ENCODE measurements at regions not wholly inside any gene's neighbourhood (a gene's known extent, or its start where the extent isn't known, plus 50 kb on each side); places are given as distances from the start of the nearest gene placed in this dataset.

DNA sequence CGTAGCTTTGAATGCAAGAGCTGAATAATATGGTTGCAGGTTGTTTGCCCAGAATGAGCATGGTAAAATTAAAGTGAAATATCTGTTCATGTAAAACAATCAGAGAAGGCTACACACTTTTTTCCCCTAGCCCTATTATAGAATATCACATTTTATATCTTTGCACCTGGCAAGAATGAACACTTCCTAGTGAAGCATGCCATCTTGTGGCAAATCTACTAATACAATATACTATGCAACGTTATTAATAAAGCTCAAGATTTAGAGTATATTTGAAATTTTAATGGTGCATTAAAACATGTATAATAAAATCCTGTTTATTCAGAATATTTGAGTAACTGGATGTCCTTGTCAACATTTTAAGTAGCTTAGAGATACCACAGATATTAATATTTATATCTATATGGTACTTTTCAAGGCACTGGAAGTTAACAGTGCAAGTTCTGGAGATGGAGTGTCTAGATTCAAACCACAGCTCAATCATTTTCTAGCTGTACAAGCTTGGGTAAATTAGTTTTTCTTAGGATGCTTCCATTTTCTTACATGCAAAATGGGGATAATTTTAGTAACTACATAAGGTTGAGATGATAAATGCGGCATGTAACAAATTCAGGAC is 643.1 kb upstream of the SEMA3D start:
- Histone ChIP-seq H3K36me3 (no peaks in the 10 kb centered on the region), H3K9me3 (no peaks in the 10 kb centered on the region), H3K4me1 (no peaks in the 10 kb centered on the region), H3K4me3 (no peak overlapping the region), H3K27me3 (no peaks in the 10 kb centered on the region), H3K27ac (no peak overlapping the region)
- no peak for DNase-seq (ENCODE audit: low spot score in 2 of 2)
- TF ChIP-seq, protein P1, sequence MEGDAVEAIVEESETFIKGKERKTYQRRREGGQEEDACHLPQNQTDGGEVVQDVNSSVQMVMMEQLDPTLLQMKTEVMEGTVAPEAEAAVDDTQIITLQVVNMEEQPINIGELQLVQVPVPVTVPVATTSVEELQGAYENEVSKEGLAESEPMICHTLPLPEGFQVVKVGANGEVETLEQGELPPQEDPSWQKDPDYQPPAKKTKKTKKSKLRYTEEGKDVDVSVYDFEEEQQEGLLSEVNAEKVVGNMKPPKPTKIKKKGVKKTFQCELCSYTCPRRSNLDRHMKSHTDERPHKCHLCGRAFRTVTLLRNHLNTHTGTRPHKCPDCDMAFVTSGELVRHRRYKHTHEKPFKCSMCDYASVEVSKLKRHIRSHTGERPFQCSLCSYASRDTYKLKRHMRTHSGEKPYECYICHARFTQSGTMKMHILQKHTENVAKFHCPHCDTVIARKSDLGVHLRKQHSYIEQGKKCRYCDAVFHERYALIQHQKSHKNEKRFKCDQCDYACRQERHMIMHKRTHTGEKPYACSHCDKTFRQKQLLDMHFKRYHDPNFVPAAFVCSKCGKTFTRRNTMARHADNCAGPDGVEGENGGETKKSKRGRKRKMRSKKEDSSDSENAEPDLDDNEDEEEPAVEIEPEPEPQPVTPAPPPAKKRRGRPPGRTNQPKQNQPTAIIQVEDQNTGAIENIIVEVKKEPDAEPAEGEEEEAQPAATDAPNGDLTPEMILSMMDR (IDR thresholded peaks at IDR 0.05), result no peak
- TF ChIP-seq POLR2A (IDR thresholded peaks at IDR 0.05) (no peak), POLR2AphosphoS5 (IDR thresholded peaks at IDR 0.05) (no peak)
- intact Hi-C loops (cut with DNase I; ENCODE audit: low total_unique reads), result loop anchor here (10.0 kb wide), 1 partner anchor 805 kb away; no protein-coding TSS in a partner anchor

DNA sequence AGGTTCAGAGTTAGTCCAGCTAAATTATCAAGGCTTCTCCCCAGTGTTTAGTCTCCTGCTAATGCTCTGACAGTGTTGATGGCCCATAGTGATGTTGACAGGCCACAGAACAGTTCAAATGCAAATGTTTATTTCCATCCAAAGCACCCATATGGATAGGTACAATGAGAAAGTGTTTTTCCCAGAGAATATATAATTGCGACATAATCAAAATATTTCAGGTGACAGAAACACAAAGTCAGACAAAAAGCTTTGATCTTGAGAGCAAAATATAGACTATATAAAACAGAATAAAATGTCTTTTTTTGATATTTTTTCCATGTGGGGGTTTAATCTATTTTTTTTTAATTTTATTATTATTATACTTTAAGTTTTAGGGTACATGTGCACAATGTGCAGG is 642.3 kb upstream of the SEMA3D start:
- Histone ChIP-seq H3K36me3 (no peaks in the 10 kb centered on the region), H3K27ac (no peak overlapping the region), H3K9me3 (no peaks in the 10 kb centered on the region), H3K27me3 (no peaks in the 10 kb centered on the region), H3K4me1 (no peaks in the 10 kb centered on the region), H3K4me3 (no peak overlapping the region)
- intact Hi-C loops (cut with DNase I; ENCODE audit: low total_unique reads), result loop anchor here (10.0 kb wide), 1 partner anchor 804 kb away; no protein-coding TSS in a partner anchor
- TF ChIP-seq POLR2AphosphoS5 (IDR thresholded peaks at IDR 0.05) (no peak), POLR2A (IDR thresholded peaks at IDR 0.05) (no peak)
- TF ChIP-seq, protein P1 (IDR thresholded peaks at IDR 0.05), result no peak
- no peak for DNase-seq (ENCODE audit: low spot score in 2 of 2)

DNA sequence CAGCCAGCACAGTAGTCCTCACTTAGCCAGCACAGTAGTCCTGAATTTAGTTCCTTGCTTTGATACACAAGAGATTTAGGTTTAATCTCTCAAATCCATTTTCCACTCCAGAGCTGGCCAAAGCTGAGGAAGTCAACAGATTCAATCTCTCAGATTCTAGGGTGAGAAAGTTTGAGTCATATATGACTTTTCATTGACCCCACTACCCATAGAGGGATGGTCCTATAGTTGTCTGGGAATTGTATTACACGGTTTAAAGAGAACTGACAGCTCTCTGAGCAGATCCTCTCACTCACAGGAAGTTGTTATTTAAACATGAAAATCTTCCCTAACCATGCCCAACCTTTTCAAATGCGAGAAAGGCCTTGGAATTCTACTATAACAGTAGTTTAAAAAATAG is 641.8 kb upstream of the SEMA3D start:
- Histone ChIP-seq H3K27ac (no peak overlapping the region), H3K36me3 (no peaks in the 10 kb centered on the region), H3K4me1 (no peaks in the 10 kb centered on the region), H3K4me3 (no peak overlapping the region), H3K27me3 (no peaks in the 10 kb centered on the region), H3K9me3 (no peaks in the 10 kb centered on the region)
- TF ChIP-seq POLR2A (IDR thresholded peaks at IDR 0.05) (no peak), POLR2AphosphoS5 (IDR thresholded peaks at IDR 0.05) (no peak)
- TF ChIP-seq, protein P1 (IDR thresholded peaks at IDR 0.05), result no peak
- intact Hi-C loops (cut with DNase I; ENCODE audit: low total_unique reads), result loop anchor here (10.0 kb wide), 1 partner anchor 804 kb away; no protein-coding TSS in a partner anchor
- no peak for DNase-seq (ENCODE audit: low spot score in 2 of 2)

DNA sequence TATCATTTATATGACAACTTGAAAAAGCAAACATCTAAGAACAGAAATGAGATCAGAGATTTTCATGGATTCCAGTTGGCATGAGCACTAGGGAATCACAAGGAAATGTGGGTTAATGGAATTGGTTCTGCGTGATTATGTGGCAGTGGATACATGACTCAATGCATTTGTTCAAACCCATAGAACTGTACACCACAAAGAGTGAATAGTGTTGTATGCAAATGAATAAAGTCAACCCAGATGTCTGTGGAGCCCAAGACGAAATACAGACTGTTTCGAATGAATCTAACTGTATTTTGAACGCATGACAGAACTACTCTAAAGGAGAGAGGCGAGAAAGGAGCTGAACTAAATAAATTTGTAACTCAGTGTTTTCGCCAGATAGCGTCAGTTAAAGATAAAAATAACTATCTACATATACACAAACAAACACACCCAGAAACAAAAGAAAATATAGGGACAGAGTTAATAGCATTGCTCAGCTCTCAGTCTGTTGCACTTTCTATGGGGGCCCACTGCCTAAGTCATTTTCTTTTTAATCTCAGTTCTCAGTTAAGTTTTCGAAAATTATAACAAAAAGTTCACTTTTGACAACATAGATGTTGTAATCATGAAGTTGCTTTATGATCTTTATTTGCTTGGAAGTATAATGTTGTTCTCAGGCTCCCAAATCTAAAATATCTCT is 636.7 kb upstream of the SEMA3D start:
- H3K27me3 ChIP-seq, result no peaks in the 10 kb centered on the region
- no peak overlapping the region for H3K4me3 ChIP-seq
- TF ChIP-seq, protein P1 (IDR thresholded peaks at IDR 0.05), result no peak
- TF ChIP-seq POLR2A (IDR thresholded peaks at IDR 0.05), result no peak
- no peak for TF ChIP-seq POLR2AphosphoS5 (IDR thresholded peaks at IDR 0.05)
- intact Hi-C loops (cut with DNase I; ENCODE audit: low total_unique reads), result loop anchor here (10.0 kb wide), 1 partner anchor 799 kb away; no protein-coding TSS in a partner anchor
- no peak for DNase-seq (ENCODE audit: low spot score in 2 of 2)
- H3K4me1 ChIP-seq, result no peaks in the 10 kb centered on the region
- H3K36me3 ChIP-seq, result no peaks in the 10 kb centered on the region
- no peak overlapping the region for H3K27ac ChIP-seq
- peaks cover 8 to 15% of the 10 kb centered on the region in 2 donors for H3K9me3 ChIP-seq

DNA sequence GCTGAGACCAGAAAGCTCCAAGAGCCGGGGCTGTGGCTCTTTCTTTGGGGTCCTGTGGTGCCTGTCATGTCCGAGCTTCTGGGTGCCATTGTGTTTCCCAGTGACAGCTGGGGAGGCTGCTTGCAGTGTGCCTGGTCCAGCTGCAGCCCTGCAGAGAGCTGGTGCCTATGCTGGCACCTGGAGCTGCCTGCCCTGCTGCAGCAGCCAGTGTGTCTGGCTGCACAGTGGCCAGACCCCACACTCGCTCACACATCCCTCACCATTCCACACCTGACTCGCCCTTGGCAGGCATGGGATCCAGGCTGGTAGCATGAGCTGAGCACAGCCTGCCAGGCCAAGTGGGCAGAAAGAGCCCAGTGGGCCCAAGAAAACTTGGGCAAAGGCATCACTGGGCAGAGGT is 635.1 kb upstream of the SEMA3D start:
- Histone ChIP-seq H3K27me3 (no peaks in the 10 kb centered on the region), H3K4me3 (no peak overlapping the region), H3K36me3 (no peaks in the 10 kb centered on the region), H3K4me1 (no peaks in the 10 kb centered on the region), H3K9me3 (peaks cover 8 to 15% of the 10 kb centered on the region in 2 donors), H3K27ac (no peak overlapping the region)
- intact Hi-C loops (cut with DNase I; ENCODE audit: low total_unique reads), result loop anchor here (10.0 kb wide), 1 partner anchor 797 kb away; no protein-coding TSS in a partner anchor
- DNase-seq (ENCODE audit: low spot score in 2 of 2), result no peak
- TF ChIP-seq POLR2A (IDR thresholded peaks at IDR 0.05) (no peak), POLR2AphosphoS5 (IDR thresholded peaks at IDR 0.05) (no peak)
- TF ChIP-seq, protein P1 (IDR thresholded peaks at IDR 0.05), result no peak

Measured in breast epithelium (tissue), 4 donors.